GM21367 (cell line): ENCODE measurements at regions not wholly inside any gene's neighbourhood (a gene's known extent, or its start where the extent isn't known, plus 50 kb on each side); places are given as distances from the start of the nearest gene placed in this dataset.
A peak's percentile ranks its signal among the peaks of the same experiment; 100 is the strongest.
"Not testable (repeated sequence)": the region's sequence is repeated elsewhere in the genome, so short reads cannot be mapped to it uniquely, and the experiment has no call there.

Source experiments
- ATAC-seq: cut with Tn5 transposase; IDR thresholded peaks from one replicate; pipeline ENCODE4 v1.9.1; 2021; ENCODE audit not compliant: unreplicated experiment

DNA sequence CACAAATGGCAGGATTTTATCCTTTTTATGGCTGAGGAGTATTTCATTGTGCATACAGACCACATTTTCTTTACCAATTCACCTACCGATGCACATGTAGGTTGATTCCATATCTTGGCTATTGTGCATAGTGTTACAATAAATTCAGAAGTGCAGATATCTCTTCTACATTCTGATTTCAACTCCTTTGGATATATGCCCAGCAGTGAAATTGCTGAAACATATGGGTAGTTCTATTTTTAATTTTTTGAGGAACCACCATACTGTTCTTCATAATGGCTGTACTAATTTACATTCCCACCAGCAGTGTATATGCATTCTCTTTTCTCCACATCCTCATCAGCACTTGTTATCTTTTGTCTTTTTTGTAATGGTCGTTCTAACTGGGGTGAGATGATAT is 1290.3 kb downstream of the XPNPEP1 start:
- ATAC-seq = no peak

DNA sequence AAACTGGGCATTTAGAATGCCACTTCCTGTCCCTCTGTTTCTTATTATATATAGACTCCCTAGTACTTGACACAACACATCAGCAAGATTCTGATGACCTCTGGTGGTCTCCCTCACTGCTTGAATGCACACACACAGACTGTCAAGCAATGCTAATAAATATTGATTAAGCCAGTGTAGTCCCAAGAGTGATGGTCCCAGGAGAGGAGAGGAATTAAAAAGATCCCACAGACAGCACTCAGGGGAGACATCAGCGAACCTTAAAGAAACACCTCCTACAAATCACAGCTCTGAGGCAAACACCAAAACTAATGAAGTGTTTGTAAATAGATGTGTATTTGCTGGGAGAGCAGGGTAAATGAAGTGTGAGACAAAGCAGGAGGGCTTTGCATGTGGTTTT is 1291.2 kb downstream of the XPNPEP1 start:
- ATAC-seq = no peak

DNA sequence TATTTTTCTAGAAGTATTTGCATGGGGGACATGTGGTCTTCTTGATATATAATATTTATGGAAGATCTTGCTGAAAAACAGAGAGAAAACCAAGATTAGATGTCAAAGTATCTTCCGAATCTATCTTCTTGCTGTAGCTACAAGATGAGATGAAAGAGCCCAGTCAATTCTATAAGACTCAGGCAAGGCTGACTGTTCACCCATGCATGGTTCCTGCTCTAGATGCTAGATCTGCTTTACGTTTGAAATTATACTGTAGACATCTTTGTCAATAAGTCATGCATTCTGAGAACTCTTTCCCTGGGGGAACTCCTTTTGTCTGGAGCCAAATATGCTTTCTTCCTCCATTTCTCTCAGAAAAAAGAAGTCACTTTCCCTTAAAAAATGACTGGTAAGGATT is 1292.0 kb downstream of the XPNPEP1 start:
- peak; percentile 89 for ATAC-seq

DNA sequence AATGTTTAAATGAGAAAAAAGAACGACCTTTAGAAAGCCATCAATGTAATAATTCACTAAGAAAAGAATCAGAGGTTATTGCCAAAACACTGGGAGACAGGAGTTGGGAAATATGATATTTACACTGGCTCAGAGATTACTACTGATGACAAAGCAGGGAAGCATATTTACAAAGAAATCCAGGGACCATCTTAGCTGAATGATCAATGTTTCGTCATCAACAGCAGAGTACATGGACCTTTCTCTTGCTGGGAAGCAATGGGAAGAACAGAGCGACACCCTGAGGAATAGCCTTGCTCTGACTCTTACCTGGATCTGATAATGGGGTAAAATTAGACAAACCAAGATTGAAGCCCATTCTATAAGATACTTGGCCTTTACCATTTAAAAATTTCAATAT is 1293.5 kb downstream of the XPNPEP1 start:
- ATAC-seq = no peak

DNA sequence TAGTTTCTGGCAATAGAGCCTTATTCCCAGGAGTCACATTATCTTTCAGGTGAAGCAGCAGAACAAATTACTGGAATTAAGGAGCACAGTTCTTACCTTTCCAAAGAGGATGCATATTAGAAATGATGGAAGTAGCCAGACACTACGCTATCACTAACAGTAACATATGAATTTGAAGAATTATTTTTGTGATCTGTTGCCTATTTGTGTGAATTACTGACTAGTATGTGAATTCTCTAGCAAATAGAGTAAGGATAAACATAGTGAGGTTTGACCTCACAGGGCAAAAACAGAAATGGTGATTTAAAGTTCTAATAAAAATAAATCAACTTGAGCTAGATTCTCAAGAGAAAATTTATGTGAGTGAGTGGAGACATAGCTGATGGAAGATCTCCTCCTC is 1299.3 kb downstream of the XPNPEP1 start:
- no peak for ATAC-seq

DNA sequence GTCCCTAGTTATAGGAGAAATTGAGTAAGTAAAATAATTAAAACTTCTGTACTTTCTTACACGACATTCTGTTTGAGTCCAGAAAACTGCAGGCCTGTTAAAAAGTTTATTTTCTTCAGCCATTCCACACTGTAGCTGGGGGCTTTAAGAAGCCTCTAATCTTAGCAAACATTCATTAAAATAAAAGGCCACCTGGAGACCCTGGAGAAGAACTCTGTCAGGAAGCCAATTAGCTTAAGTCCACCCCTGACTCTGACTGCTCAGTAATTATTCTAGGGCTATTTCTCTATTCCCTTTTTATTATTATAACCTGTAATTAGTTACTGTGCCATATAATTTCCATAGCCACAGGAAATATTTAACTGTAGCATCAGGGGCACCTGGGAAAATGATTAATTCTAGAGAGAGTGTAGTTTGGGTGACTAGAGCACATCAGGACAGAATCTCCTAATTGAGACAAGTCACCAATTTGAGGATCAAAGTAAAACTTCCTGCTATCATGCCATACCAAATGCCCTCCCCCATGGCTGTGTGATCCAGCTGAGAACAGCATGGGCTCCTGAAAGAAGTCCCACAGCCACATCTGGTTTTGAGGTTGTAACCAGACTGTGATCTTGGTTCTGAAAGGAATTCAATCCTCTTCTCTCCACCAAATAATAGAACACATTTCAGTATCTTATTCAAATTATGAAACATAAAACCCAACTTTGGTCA is 1302.3 kb downstream of the XPNPEP1 start:
- no peak for ATAC-seq

DNA sequence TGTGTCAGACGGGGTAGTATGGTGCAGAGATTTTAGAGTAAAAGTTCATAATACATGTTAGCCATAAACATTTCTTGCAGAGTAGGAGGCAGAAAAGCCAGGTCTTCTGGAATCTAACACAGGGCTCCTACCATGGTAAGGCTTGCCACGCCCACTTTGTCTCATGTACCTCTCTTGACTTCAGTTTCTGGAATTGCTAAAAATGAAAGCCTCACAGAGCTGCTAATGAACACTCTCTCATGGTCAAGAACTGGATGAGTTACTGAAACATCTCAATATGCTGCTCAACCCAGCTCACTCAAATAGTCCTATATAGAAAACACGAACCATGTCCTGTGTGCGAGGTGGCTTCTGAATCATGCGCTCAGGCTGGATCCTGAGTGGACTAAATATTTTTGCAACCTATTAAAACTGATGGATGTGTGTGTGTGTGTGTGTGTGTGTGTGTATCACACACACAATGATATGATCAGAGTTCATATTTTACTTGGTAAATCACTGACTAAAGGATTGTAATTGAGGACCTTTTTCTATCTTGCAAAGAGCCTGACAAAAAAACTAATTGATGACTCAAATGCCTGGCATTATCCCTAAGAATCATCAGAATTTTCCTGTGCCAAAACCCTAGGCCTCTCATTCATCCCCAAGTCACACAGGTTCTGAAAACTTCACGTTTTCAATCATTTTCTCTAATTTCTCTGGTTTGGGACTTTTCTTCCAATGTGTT is 1306.6 kb downstream of the XPNPEP1 start:
- ATAC-seq = no peak

DNA sequence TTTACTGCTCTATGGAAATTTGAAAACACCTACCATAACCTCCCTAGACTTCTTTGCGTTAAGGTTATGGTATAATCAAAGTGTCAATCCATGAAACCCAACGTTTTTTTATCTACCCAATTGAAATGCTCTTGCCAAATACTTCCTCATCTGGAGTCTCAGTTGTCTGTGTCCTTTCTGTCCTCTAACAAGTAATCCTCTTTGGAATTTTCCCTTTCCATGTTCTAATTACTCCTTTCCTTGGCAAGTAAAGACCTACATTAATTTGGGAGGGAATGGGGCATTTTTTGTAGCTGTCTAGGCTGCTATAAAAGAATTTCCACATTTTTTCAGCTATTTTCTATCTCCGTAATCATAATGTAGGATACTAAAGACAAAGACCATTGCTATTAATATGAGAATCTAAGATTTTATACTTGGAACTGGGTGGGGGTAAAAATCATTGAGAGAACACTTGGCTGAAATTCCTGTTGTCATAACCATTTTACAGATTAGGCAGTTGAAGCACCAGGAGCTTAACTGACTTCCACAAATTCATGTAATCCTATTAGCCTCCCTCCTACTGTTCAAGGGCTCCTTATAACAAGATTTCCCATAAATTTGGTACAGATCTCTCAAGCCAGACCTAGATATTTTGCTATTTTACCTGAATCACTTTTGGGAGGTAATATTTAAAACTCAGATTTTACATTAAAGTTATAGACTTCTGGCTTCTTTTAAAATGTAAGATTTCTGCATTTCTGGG is 1307.6 kb downstream of the XPNPEP1 start:
- ATAC-seq = no peak

DNA sequence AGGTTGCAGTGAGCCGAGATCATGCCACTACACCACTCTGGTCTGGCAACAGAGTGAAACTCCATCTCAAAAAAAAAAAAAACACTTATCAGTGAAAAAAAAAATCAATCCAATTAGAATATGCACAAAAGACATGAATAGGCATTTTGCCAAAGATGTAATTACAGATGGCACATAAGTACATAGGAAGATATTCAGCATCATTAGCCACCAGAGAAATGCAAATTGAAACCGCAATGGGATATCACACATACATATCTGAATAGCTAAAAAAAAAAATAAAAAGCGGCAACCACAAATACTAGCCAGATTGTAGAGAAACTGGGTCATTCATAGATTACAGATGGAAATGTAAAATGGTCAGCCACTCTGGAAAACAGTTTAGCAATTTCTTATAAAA is 1310.8 kb downstream of the XPNPEP1 start:
- ATAC-seq = no peak

DNA sequence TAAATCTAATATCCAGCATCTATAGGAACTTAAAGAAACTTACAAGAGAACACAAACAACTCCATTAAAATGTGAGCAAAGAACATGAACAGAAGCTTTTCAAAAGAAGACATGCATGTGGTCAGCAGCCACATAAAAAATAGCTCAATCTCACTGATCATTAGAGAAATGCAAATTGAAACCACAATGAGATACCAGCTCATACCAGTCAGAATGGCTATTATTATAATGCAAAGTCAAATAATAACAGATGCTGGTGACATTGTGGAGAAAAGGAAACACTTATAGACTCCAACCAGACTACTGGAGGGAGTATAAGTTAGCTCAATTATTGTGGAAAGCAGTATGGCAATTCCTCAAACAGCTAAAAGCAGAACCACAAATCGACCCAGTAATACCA is 1314.5 kb downstream of the XPNPEP1 start:
- ATAC-seq = no peak

DNA sequence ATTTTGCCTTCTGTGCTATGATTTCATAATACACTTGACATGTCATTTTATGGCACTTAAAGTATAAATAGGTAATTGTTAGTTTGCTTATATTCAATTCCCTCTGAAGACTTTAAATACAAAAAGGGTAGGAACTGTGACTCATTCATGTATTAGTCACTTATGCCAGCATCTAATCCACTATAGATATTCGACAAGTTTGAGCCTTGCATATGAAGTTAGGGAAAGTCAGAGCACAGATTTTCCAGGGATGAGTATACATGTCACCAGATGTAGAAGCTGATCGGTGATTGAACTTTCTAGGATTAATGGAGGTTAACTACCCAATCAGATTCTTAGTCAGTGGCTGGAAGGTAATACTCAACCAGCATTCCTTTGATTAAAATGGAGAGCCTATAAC is 1321.5 kb downstream of the XPNPEP1 start:
- ATAC-seq = no peak

DNA sequence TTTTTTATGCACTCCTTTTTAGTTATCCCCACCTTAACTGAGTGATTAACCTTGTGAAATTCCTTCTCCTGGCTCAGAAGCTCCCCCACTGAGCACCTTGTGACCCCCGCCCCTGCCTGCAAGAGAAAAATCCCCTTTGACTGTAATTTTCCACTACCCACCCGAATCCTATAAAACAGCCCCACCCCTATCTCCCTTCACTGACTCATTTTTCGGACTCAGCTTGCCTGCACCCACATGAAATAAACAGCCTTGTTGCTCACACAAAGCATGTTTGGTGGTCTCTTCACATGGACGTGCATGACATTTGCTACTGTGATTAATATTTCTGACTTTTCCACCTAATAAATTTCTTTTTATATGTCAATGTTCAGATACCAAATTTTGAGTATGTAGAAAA is 1322.8 kb downstream of the XPNPEP1 start:
- not testable (repeated sequence) for ATAC-seq

DNA sequence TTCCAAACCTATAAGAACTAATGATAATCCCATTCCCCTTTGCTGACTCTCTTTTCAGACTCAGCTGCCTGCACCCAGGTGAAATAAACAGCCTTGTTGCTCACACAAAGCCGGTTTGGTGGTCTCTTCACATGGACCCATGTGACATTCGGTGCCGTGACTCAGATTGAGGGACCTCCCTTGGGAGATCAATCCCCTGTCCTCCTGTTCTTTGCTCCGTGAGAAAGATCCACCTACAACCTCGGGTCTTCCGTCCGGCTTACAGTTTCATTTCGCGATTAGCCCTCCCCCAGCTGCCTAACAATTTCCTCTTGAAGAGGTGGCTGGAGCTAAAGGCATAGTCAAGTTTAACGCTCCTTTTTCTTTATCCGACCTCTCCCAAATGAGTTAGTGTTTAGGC is 1324.0 kb downstream of the XPNPEP1 start:
- not testable (repeated sequence) for ATAC-seq

DNA sequence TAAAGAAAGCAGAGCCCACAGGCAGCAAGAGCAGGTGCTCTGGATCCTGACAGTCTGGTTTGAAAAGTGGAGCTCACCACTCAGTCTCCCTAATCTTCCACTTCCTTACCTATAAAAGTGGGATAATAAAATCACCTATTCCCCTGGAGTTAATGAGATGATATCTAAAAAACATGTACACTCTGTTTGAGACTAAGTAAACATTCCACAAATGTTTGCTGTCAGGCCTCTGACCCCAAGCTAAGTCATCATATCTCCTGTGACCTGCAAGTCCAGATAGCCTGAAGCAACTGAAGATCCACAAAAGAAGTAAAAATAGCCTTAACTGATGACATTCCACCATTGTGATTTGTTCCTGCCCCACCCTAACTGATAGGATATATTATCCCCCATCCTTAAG is 1324.5 kb downstream of the XPNPEP1 start:
- no peak for ATAC-seq

DNA sequence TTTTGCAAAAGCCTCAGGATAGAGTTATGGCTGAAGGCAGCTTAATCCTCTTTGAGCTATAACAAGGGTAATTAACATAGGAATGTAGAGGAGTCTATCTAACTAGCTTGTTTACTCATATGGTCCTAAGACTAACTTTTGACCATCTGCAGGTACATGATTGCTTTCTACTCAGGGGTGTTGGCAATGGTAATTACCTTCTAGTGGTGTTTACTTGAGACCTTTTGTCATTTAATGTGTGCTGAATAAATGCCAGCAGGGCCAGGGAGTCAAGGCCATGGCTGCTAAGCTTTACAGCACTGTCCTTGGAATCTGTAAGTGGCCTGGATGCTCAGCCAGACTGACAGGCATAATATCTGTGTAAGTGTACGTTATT is 1325.0 kb downstream of the XPNPEP1 start:
- ATAC-seq = no peak

DNA sequence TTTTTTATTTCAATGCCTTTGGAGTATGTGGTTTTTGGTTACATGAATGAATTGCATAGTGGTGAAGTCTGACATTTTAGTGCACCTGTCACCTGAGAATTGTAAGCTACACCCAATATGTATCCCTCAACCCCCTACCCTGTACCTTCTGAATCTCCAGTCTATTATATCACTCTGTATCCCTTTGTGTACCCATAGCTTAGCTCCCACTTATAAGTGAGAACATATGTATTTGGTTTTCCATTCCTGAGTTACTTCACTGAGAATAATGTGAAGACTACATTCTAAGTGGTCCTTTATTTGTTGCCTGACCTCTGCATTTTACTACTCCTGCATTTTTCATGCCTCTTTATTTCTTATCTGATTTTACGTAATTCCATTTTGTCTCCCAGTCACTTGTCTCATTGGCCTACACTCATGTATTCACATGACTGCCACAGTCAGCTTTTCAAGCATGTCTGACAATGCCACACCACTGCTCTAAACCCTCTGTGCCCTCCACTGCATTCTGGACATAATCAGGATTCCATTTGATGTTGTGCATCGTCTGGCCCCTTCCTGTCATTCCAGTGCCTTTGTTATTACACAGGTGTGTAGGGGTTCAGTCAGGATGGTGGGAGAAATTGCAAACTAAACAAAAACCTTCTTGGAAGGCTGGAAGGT is 1325.5 kb downstream of the XPNPEP1 start:
- ATAC-seq = no peak

DNA sequence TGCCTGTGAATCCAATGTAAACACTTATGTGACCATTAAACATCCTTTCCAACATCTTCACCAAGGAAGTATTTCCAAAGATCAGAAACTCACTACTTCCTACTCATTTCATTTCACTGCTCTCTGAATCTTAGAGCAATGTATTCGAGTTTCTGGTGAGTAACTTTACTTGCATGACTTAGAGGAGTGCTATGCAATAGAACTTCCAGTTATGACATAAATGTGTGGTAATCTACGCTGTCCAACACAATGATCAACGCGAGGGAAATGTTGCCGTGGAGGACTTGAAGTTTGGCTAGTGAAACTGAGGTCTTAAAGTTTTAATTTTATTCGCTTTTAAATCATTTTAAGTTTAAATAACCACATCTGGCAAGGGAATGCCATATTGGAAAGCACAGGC is 1326.3 kb downstream of the XPNPEP1 start:
- ATAC-seq = no peak

DNA sequence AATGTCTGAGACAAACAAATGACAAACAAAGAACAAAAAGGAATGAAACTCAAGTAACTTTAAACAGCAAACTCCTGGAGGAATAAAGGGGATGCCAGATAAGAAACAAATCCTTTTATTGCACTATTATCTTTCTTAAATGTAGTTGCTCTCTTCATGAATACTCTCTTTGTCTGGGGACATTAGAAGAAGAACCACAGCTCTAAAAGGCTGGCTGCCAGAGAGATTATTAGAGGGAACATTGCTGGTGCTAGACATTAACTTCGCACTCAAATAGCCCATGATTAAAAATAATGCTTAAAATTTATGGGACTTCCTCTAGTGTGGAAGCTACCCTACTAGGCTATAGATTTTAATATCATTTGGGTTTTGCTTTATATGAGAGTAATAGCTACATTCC is 1330.4 kb downstream of the XPNPEP1 start:
- no peak for ATAC-seq

DNA sequence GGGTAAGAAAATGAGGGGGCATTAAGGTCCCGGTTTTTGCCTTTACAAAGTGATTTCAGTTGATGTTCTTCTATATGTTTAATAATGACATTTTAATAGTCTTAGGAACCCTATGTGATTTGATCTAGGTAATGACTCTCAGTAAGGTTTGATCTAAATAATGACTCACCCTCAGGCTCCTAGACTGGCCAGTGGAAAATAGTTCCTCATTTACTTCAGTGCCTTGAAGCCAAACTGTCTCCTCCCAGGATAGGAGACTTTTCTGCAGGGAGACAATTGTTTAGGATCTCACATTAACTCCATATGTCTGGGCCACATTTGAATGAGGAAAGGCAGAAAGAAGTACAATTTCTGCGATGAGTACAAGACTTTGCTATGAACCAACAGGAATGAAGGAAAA is 1331.9 kb downstream of the XPNPEP1 start:
- no peak for ATAC-seq

DNA sequence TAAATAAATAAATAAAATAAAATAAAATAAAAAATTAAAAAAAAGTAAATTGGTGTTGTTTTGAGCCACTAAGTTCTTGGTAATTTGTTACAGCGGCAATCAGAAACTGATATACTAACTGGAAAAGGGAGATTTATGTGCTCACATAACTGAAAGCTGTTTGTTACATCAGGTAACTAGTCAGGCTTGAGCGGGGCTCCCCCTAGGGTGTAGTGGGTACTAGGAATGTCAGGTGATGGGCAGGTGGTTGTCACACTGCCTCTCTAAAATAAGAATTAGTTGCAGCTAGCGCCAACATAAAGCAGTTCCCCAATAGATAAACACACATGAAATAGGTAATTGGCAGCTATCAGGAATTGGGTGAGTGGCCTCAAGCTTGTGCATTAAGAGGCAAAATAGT is 1336.9 kb downstream of the XPNPEP1 start:
- no peak for ATAC-seq

DNA sequence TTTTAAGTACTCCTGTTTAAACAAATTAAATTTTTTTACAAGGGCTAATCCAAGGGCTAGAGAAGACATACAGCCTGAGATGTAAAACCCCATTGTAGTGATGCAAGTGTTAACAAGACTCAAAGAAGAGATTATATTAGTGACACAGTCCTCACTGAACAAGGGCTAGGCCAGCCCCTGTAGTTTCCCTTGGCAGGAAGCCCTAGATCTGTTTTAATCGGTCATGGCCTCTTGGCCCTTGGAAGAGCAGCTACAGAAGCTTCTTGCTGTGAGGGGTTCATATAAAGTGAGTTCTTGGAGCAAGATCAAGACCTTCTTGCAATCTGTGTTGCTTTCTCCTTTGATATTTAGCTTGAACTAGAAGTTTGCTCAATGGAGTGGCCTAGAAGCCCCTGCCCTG is 1339.4 kb downstream of the XPNPEP1 start:
- ATAC-seq = no peak

DNA sequence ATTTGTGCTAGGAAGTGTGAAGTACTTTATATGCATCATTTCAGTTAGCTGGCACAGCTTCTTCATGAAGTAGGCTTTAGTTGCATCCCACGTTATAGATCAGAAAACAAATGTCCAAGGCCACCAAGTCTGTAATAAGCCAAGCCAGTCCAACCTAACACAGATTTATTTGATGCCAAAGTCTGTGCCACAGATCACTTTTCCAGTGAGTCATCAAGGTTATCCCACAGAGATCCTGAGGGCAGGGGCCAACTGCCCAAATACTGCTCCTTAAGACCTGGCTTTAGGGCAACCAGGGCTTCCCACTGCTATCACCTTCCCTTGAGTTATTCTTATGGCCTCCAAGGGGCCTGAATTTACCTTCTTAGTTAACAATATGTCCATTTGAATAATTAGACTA is 1340.4 kb downstream of the XPNPEP1 start:
- ATAC-seq = no peak
